WERI-Rb-1 (cell line): ENCODE measurements at regions not wholly inside any gene's neighbourhood (a gene's known extent, or its start where the extent isn't known, plus 50 kb on each side); places are given as distances from the start of the nearest gene placed in this dataset.

ENCODE experiments used
- DNase-seq: peaks from one replicate; pipeline ENCODE4 v3.0.0-alpha.2; 2020
- H3K27ac ChIP-seq: fragments of 250-450 bp; sonication (Bioruptor Pico); 2 replicates; pipeline ENCODE4 v1.5.1; 2020; ENCODE audit warnings: mild to moderate bottlenecking, moderate library complexity
- H3K27me3 ChIP-seq: fragments of 250-450 bp; sonication (Bioruptor Pico); 2 replicates; pipeline ENCODE4 v1.5.1; 2021; ENCODE audit warnings: mild to moderate bottlenecking, low read depth, moderate library complexity; ENCODE audit not compliant: insufficient read depth, severe bottlenecking
- H3K36me3 ChIP-seq: fragments of 250-450 bp; sonication (Bioruptor Pico); 2 replicates; pipeline ENCODE4 v1.5.1; 2020; ENCODE audit warnings: mild to moderate bottlenecking, moderate library complexity
- H3K4me3 ChIP-seq: 2 replicates; pipeline ENCODE4 v1.5.1; 2011; ENCODE audit warnings: low read depth, mild to moderate bottlenecking, control low read depth, low read length
- H3K9me3 ChIP-seq: fragments of 250-450 bp; sonication (Bioruptor Pico); 2 replicates; pipeline ENCODE4 v1.5.1; 2021; ENCODE audit warnings: mild to moderate bottlenecking, moderate library complexity; ENCODE audit not compliant: severe bottlenecking
- CTCF ChIP-seq: IDR thresholded peaks from 2 replicates; pipeline ENCODE4 v1.5.1; 2011; ENCODE audit warnings: low read depth, mild to moderate bottlenecking, control low read depth, inconsistent platforms, low read length

DNA sequence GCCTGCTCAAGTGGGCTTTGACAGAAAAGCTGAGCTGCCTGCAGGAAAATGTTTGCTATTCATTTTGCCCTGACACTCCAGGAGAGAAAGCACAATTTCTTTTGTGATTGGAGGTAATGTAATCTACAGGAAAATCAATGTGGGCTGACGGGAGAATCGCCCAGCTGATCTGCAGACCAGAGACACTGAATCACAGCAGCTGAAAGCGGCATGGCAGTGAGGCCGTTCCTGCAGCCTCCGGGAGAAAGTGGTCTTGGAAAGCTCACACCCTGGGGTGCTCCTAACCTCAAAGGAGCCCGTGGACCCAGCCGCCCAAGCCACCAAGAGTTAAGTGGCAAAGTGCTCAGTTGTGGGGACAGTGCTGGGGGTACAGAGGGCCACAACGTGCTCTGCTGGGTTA, 593.6 kb downstream of the BNC2 start:
- no peak for TF ChIP-seq CTCF
- no peaks in the 10 kb centered on the region for H3K27me3 ChIP-seq
- H3K36me3 ChIP-seq: no peaks in the 10 kb centered on the region
- H3K4me3 ChIP-seq: no peak overlapping the region
- H3K27ac ChIP-seq: no peak overlapping the region
- no peak for DNase-seq
- H3K9me3 ChIP-seq: no peaks in the 10 kb centered on the region

DNA sequence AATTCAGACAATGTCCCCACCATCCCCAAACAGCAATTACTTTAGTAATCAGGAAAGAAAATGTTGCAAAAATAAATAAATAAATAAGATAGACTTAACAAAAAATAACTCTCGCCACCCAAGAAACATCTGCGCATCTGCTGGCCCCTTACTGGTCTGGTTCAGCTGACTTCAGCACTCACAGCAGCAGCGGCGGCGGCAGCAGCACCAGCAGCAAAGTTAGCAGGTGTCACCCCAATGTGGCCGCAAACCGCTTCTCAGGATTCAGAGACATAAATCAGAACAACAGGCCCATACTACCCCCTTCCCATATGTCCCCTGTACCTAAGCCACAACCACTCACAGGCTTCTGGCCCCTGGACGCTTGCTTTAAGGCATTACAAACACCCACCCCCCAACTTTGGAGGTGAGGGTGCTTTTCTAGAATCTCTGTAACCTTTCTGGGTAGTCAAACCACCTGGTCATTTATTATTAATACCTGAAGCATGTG, 593.0 kb downstream of the BNC2 start:
- DNase-seq: no peak
- Histone ChIP-seq H3K36me3 (no peaks in the 10 kb centered on the region), H3K4me3 (no peak overlapping the region), H3K27ac (no peak overlapping the region), H3K27me3 (no peaks in the 10 kb centered on the region), H3K9me3 (no peaks in the 10 kb centered on the region)
- TF ChIP-seq CTCF: no peak

DNA sequence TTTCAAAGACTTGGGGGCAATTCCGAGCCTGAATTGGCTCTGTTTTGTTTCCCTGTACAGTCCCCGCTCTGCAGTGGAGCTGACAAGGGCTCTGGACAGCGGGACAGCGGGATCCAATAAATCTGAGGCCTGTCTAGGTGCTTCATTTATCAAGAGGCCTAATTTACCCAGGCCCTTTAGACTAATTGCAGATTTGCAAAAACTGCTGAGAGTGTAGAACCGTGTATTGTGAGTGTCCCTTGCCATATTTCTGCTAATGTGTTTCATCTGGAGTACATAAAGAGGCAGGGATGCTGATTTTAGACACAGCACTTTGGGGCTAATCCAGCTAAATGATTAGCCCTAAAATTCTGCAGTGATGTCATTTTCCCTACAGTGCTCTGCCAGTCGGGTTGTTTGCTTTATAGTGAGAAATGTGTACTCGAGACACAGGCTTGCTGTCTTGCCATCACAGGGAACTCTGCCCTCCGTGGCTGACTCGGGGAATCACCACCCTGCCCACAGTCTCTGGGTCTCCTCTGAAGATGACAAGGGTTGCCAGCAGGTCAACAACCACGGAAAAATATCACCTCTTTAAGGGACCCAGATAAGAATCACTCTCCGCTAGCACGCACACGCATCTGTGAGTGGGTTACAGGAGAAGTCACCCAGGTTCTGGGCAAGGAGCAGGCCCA, 592.0 kb downstream of the BNC2 start:
- no peaks in the 10 kb centered on the region for H3K36me3 ChIP-seq
- no peaks in the 10 kb centered on the region for H3K27me3 ChIP-seq
- no peak for TF ChIP-seq CTCF
- DNase-seq: no peak
- no peak overlapping the region for H3K4me3 ChIP-seq
- no peak overlapping the region for H3K27ac ChIP-seq
- H3K9me3 ChIP-seq: no peaks in the 10 kb centered on the region

GRCh38 chr9:16281707-16282106, 588.8 kb downstream of the BNC2 start:
- H3K36me3 ChIP-seq: no peaks in the 10 kb centered on the region
- TF ChIP-seq CTCF: no peak
- H3K27ac ChIP-seq: no peak overlapping the region

GRCh38 chr9:16282216-16282615, 588.3 kb downstream of the BNC2 start:
- H3K27ac ChIP-seq: no peak overlapping the region

More at GRCh38 chr9:16281707-16282106, 588.8 kb downstream of the BNC2 start:
- H3K9me3 ChIP-seq: no peaks in the 10 kb centered on the region
- H3K4me3 ChIP-seq: no peak overlapping the region
- no peak for DNase-seq
- H3K27me3 ChIP-seq: no peaks in the 10 kb centered on the region

More at GRCh38 chr9:16282216-16282615, 588.3 kb downstream of the BNC2 start:
- no peak for TF ChIP-seq CTCF
- no peaks in the 10 kb centered on the region for H3K9me3 ChIP-seq
- DNase-seq: no peak
- no peaks in the 10 kb centered on the region for H3K27me3 ChIP-seq
- H3K4me3 ChIP-seq: no peak overlapping the region
- no peaks in the 10 kb centered on the region for H3K36me3 ChIP-seq
